Mesenteric fat pad (tissue), 1 donor: ENCODE measurements at regions not wholly inside any gene's neighbourhood (a gene's known extent, or its start where the extent isn't known, plus 50 kb on each side); places are given as distances from the start of the nearest gene placed in this dataset.

Experiments used
- DNase-seq: peaks from one replicate; pipeline ENCODE4 v3.0.0-alpha.2; 2020; ENCODE audit warnings: low spot score
- donor health status: DM: yes; HTN: yes; CAD: no.

GRCh38 chr2:19504400-19505198, 146.2 kb upstream of the OSR1 start:
- DNase-seq = no peak

- no peak for DNase-seq
Measured at GRCh38 chr2:19503915-19504314, 145.5 kb upstream of the OSR1 start.

GRCh38 chr2:19503406-19503805, 145.0 kb upstream of the OSR1 start:
- no peak for DNase-seq

GRCh38 chr2:19500126-19500525, 141.7 kb upstream of the OSR1 start:
- no peak for DNase-seq

- no peak for DNase-seq
Measured at GRCh38 chr2:19496646-19497045, 138.2 kb upstream of the OSR1 start.

- no peak for DNase-seq
Measured at GRCh38 chr2:19494241-19494640, 135.8 kb upstream of the OSR1 start.

- no peak for DNase-seq
Measured at GRCh38 chr2:19491796-19492195, 133.4 kb upstream of the OSR1 start.

GRCh38 chr2:19490846-19491435, 132.5 kb upstream of the OSR1 start:
- DNase-seq = no peak

GRCh38 chr2:19488009-19488691, 129.7 kb upstream of the OSR1 start:
- no peak for DNase-seq

- DNase-seq = no peak
Measured at GRCh38 chr2:19484736-19485135, 126.3 kb upstream of the OSR1 start.

- no peak for DNase-seq
Measured at GRCh38 chr2:19480673-19481072, 122.2 kb upstream of the OSR1 start.

- DNase-seq = no peak
Measured at GRCh38 chr2:19479666-19480065, 121.2 kb upstream of the OSR1 start.

GRCh38 chr2:19478409-19478808, 120.0 kb upstream of the OSR1 start:
- DNase-seq = no peak

- no peak for DNase-seq
Measured at GRCh38 chr2:19476327-19476726, 117.9 kb upstream of the OSR1 start.

GRCh38 chr2:19474128-19474527, 115.7 kb upstream of the OSR1 start:
- no peak for DNase-seq

- DNase-seq = no peak
Measured at GRCh38 chr2:19473350-19473749, 114.9 kb upstream of the OSR1 start.

- DNase-seq = no peak
Measured at GRCh38 chr2:19472391-19472978, 114.1 kb upstream of the OSR1 start.

- no peak for DNase-seq
Measured at GRCh38 chr2:19471491-19471890, 113.1 kb upstream of the OSR1 start.

- no peak for DNase-seq
Measured at GRCh38 chr2:19465978-19466377, 107.6 kb upstream of the OSR1 start.

GRCh38 chr2:19462256-19462645, 103.8 kb upstream of the OSR1 start:
- DNase-seq = no peak

GRCh38 chr2:19461504-19462255, 103.3 kb upstream of the OSR1 start:
- DNase-seq = no peak
